ENCODE measurements at regions not wholly inside any gene's neighbourhood (a gene's known extent, or its start where the extent isn't known, plus 50 kb on each side); places are given as distances from the start of the nearest gene placed in this dataset.

DNA sequence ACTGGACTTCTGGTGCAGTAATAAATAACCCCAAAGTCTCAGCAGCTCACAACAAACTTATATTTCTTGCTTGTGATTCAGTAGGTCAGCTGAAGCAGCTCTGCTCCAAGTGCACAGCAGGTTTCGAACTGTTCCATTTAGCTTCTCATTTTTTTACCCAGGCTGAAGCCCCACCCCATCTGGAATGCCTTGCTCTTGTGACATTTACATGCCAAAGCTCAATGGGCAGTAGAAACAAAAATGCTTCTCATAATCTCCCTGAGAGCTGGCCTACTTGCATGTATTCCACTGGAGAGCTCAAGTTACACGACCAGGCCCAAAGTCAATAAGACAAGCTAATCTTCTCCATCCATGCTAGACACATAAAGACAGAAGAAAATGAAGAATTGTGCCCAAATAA is 165.2 kb downstream of the HAO1 start:
- Histone ChIP-seq H3K9ac (ENCODE audit: low read length) (no peak overlapping the region), H2AFZ (ENCODE audit: low read length) (no peak overlapping the region), H3K4me3 (ENCODE audit: low read length) (no peak overlapping the region), H3K27me3 (replicated peaks; ENCODE audit: insufficient read depth, low read length) (no peaks in the 10 kb centered on the region), H3K4me2 (ENCODE audit: low read depth, low read length) (no peak overlapping the region), H4K20me1 (ENCODE audit: insufficient read depth, low read length) (no peaks in the 10 kb centered on the region), H3K9me3 (replicated peaks; ENCODE audit: insufficient read depth, low read length) (no peaks in the 10 kb centered on the region), H3F3A (ENCODE audit: insufficient read depth, low read length) (peaks cover 10% of the 10 kb centered on the region), H3K27ac (ENCODE audit: low read length) (no peak overlapping the region), H3K79me2 (ENCODE audit: low read length) (no peaks in the 10 kb centered on the region), H3K4me1 (ENCODE audit: low read length) (peaks cover 8% of the 10 kb centered on the region), H3K36me3 (replicated peaks; ENCODE audit: insufficient read depth, low read length) (no peaks in the 10 kb centered on the region), H3K9me2 (replicated peaks; ENCODE audit: insufficient read depth, low read length) (no peaks in the 10 kb centered on the region)
- TF ChIP-seq, protein P1, sequence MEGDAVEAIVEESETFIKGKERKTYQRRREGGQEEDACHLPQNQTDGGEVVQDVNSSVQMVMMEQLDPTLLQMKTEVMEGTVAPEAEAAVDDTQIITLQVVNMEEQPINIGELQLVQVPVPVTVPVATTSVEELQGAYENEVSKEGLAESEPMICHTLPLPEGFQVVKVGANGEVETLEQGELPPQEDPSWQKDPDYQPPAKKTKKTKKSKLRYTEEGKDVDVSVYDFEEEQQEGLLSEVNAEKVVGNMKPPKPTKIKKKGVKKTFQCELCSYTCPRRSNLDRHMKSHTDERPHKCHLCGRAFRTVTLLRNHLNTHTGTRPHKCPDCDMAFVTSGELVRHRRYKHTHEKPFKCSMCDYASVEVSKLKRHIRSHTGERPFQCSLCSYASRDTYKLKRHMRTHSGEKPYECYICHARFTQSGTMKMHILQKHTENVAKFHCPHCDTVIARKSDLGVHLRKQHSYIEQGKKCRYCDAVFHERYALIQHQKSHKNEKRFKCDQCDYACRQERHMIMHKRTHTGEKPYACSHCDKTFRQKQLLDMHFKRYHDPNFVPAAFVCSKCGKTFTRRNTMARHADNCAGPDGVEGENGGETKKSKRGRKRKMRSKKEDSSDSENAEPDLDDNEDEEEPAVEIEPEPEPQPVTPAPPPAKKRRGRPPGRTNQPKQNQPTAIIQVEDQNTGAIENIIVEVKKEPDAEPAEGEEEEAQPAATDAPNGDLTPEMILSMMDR (IDR thresholded peaks at IDR 0.05; ENCODE audit: low read length): no peak
- no peak for TF ChIP-seq EZH2phosphoT487 (IDR thresholded peaks at IDR 0.05; ENCODE audit: low read length)
- DNase-seq: no peak

DNA sequence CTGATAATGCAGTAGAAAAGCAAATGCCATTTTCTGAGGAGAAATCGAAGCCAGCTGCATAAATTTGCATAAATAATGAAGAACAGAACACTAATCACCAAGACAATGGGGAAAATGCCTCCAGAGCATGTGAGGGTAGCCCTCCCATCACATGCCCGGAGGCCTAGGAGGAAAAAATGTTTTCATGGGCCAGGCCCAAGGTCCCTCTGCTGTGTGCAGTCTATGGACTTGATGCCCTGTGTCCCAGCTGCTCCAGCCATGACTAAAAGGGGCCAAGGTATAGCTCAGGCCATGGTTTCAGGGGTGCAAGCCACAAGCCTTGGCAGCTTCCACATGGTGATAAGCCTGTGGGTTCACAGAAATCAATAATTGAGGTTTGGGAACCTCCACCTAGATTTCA is 164.1 kb downstream of the HAO1 start:
- no peak for TF ChIP-seq EZH2 (optimal IDR thresholded peaks at IDR 0.05; ENCODE audit: low read depth, low read length)
- no peak for TF ChIP-seq EZH2phosphoT487 (IDR thresholded peaks at IDR 0.05; ENCODE audit: low read length)
- TF ChIP-seq, protein P1 (IDR thresholded peaks at IDR 0.05; ENCODE audit: low read length): no peak
- peaks cover 2% of the 10 kb centered on the region for H3F3A ChIP-seq (ENCODE audit: insufficient read depth, low read length)
- H3K9me2 ChIP-seq (replicated peaks; ENCODE audit: insufficient read depth, low read length): no peaks in the 10 kb centered on the region
- H3K27me3 ChIP-seq (replicated peaks; ENCODE audit: insufficient read depth, low read length): no peaks in the 10 kb centered on the region
- no peak overlapping the region for H3K4me2 ChIP-seq (ENCODE audit: low read depth, low read length)
- H3K9me3 ChIP-seq (replicated peaks; ENCODE audit: insufficient read depth, low read length): no peaks in the 10 kb centered on the region
- H3K4me3 ChIP-seq (ENCODE audit: low read length): no peak overlapping the region
- H2AFZ ChIP-seq (ENCODE audit: low read length): no peak overlapping the region
- no peak overlapping the region for H3K27ac ChIP-seq (ENCODE audit: low read length)
- no peaks in the 10 kb centered on the region for H4K20me1 ChIP-seq (ENCODE audit: insufficient read depth, low read length)
- no peaks in the 10 kb centered on the region for H3K79me2 ChIP-seq (ENCODE audit: low read length)
- no peak for DNase-seq
- peaks cover 1% of the 10 kb centered on the region for H3K4me1 ChIP-seq (ENCODE audit: low read length)
- no peak overlapping the region for H3K9ac ChIP-seq (ENCODE audit: low read length)
- H3K36me3 ChIP-seq (replicated peaks; ENCODE audit: insufficient read depth, low read length): no peaks in the 10 kb centered on the region

DNA sequence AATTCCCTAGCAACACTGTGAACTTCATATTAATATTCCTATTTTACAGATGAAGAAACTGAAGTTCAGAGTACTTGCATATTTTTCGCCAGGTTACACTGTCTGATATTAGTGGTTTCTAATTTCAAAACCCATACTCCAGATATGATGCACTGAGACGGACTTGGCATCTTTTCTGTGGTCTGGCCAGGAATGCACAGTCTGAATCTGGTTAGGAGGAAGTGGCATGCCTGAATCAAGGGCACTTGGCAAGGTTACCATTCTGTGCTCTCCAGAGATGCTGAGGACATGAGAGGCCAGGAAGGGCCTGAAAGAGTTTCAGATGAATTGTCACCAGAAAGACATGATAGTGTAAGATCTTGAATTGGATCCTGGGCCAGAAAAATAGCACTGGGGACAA is 150.1 kb downstream of the HAO1 start:
- Histone ChIP-seq H3K9me2 (replicated peaks; ENCODE audit: insufficient read depth, low read length) (no peaks in the 10 kb centered on the region), H3K79me2 (ENCODE audit: low read length) (no peaks in the 10 kb centered on the region), H3K27ac (ENCODE audit: low read length) (no peak overlapping the region), H3F3A (ENCODE audit: insufficient read depth, low read length) (no peaks in the 10 kb centered on the region), H3K36me3 (replicated peaks; ENCODE audit: insufficient read depth, low read length) (no peaks in the 10 kb centered on the region), H3K4me2 (ENCODE audit: low read depth, low read length) (no peak overlapping the region), H3K27me3 (replicated peaks; ENCODE audit: insufficient read depth, low read length) (no peaks in the 10 kb centered on the region), H2AFZ (ENCODE audit: low read length) (no peak overlapping the region), H3K4me1 (ENCODE audit: low read length) (no peaks in the 10 kb centered on the region), H4K20me1 (ENCODE audit: insufficient read depth, low read length) (no peaks in the 10 kb centered on the region), H3K9ac (ENCODE audit: low read length) (no peak overlapping the region), H3K4me3 (ENCODE audit: low read length) (no peak overlapping the region), H3K9me3 (replicated peaks; ENCODE audit: insufficient read depth, low read length) (no peaks in the 10 kb centered on the region)
- no peak for DNase-seq
- TF ChIP-seq EZH2phosphoT487 (IDR thresholded peaks at IDR 0.05; ENCODE audit: low read length) (no peak), EZH2 (optimal IDR thresholded peaks at IDR 0.05; ENCODE audit: low read depth, low read length) (no peak)
- TF ChIP-seq, protein P1 (IDR thresholded peaks at IDR 0.05; ENCODE audit: low read length): no peak
